ENCODE measurements at regions not wholly inside any gene's neighbourhood (a gene's known extent, or its start where the extent isn't known, plus 50 kb on each side); places are given as distances from the start of the nearest gene placed in this dataset.
"Not testable (repeated sequence)": the region's sequence is repeated elsewhere in the genome, so short reads cannot be mapped to it uniquely, and the experiment has no call there.

DNA sequence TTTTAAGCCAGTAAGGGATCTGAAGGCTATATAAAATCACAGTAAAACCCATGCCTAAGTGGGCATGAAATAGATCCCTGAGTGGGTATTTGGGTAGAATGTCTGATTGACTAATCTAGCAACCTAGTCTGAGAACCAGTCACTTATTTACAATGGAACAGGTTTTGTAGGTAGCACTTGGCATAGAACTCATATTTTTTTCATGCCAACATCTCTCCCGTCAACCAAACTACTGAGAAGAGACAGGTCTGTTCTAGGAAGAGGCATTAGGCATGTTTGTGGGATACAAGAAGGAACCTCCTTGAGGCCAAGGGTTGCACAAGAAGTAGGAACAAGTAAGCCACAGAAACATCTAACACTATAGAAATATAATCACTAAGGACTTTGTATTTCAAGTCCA is 840.4 kb upstream of the TENM4 start:
- Histone ChIP-seq H3K36me3 (no peaks in the 10 kb centered on the region), H3K4me1 (no peaks in the 10 kb centered on the region), H3K4me2 (no peak overlapping the region), H3K9me3 (ENCODE audit: low read depth) (no peaks in the 10 kb centered on the region), H3K27me3 (no peaks in the 10 kb centered on the region), H3K27ac (no peak overlapping the region), H3K4me3 (no peak overlapping the region), H3K9ac (no peak overlapping the region), H3F3A (ENCODE audit: low read depth) (no peaks in the 10 kb centered on the region), H3K79me2 (ENCODE audit: low read depth) (no peaks in the 10 kb centered on the region), H4K20me1 (ENCODE audit: low read depth) (no peaks in the 10 kb centered on the region), H2AFZ (replicated peaks) (no peak overlapping the region)
- Mint-ChIP-seq H3K27me3 (ENCODE audit: insufficient read depth, low read depth) (no peaks in the 10 kb centered on the region), H3K9me3 (peaks cover 3% of the 10 kb centered on the region), H3K4me3 (no peak overlapping the region), H3K4me1 (no peaks in the 10 kb centered on the region), H3K36me3 (no peaks in the 10 kb centered on the region), H3K27ac (no peak overlapping the region)
- TF ChIP-seq EZH2 (IDR thresholded peaks at IDR 0.05) (no peak), EZH2phosphoT487 (IDR thresholded peaks at IDR 0.05) (no peak)
- TF ChIP-seq, protein P1, sequence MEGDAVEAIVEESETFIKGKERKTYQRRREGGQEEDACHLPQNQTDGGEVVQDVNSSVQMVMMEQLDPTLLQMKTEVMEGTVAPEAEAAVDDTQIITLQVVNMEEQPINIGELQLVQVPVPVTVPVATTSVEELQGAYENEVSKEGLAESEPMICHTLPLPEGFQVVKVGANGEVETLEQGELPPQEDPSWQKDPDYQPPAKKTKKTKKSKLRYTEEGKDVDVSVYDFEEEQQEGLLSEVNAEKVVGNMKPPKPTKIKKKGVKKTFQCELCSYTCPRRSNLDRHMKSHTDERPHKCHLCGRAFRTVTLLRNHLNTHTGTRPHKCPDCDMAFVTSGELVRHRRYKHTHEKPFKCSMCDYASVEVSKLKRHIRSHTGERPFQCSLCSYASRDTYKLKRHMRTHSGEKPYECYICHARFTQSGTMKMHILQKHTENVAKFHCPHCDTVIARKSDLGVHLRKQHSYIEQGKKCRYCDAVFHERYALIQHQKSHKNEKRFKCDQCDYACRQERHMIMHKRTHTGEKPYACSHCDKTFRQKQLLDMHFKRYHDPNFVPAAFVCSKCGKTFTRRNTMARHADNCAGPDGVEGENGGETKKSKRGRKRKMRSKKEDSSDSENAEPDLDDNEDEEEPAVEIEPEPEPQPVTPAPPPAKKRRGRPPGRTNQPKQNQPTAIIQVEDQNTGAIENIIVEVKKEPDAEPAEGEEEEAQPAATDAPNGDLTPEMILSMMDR (IDR thresholded peaks at IDR 0.05) = no peak
- DNase-seq (ENCODE audit: low spot score) = no peak

DNA sequence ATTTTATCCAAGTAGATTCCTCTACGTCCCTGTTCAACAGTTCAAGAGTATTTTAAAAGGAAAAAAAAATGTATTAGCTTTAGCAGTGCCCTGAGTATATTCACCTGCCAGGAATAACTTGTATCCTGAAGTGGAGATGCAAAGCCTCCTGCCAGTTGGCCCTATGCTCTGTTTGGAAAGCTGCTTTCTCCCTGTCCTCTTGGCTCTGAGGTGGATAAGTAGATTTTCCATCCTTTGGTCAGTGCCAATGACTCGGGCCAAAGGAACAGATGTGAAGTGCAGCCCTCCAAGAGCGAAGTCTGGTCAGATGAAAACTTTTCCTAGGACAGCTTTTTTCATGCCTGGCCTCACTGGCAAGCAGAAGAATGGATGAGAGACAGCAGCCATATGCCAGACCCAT is 839.9 kb upstream of the TENM4 start:
- Histone ChIP-seq H4K20me1 (ENCODE audit: low read depth) (no peaks in the 10 kb centered on the region), H3K4me1 (no peaks in the 10 kb centered on the region), H3K36me3 (no peaks in the 10 kb centered on the region), H2AFZ (replicated peaks) (no peak overlapping the region), H3K27ac (no peak overlapping the region), H3F3A (ENCODE audit: low read depth) (no peaks in the 10 kb centered on the region), H3K27me3 (no peaks in the 10 kb centered on the region), H3K9ac (no peak overlapping the region), H3K9me3 (ENCODE audit: low read depth) (no peaks in the 10 kb centered on the region), H3K79me2 (ENCODE audit: low read depth) (no peaks in the 10 kb centered on the region), H3K4me3 (no peak overlapping the region), H3K4me2 (no peak overlapping the region)
- TF ChIP-seq EZH2phosphoT487 (IDR thresholded peaks at IDR 0.05) (no peak), EZH2 (IDR thresholded peaks at IDR 0.05) (no peak)
- TF ChIP-seq, protein P1 (IDR thresholded peaks at IDR 0.05) = no peak
- peaks cover 3% of the 10 kb centered on the region for H3K9me3 Mint-ChIP-seq
- DNase-seq (ENCODE audit: low spot score) = no peak
- no peaks in the 10 kb centered on the region for H3K27me3 Mint-ChIP-seq (ENCODE audit: insufficient read depth, low read depth)
- H3K36me3 Mint-ChIP-seq = no peaks in the 10 kb centered on the region
- no peak overlapping the region for H3K27ac Mint-ChIP-seq
- H3K4me3 Mint-ChIP-seq = no peak overlapping the region
- H3K4me1 Mint-ChIP-seq = no peaks in the 10 kb centered on the region

DNA sequence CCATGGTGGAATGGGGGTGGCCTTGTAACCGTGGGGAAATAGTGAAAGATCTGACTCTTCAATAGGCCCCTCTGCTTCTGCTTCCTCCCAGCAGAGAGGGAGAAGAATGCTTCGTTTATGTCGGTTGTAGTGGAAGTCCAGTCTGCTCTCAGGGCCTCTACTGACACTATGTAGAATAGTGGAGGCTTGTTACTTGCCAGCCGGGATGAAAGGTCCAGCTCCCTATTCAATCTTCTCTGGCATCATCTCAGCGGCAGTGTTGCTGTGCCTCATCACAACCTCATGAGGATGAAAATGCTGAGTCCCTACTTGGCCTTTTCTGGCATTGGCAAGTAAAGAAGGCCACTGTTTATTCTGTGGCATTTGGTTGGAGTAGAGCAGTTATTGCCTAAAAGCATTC is 820.9 kb upstream of the TENM4 start:
- H3K27ac Mint-ChIP-seq = no peak overlapping the region
- H3K36me3 Mint-ChIP-seq = no peaks in the 10 kb centered on the region

DNA sequence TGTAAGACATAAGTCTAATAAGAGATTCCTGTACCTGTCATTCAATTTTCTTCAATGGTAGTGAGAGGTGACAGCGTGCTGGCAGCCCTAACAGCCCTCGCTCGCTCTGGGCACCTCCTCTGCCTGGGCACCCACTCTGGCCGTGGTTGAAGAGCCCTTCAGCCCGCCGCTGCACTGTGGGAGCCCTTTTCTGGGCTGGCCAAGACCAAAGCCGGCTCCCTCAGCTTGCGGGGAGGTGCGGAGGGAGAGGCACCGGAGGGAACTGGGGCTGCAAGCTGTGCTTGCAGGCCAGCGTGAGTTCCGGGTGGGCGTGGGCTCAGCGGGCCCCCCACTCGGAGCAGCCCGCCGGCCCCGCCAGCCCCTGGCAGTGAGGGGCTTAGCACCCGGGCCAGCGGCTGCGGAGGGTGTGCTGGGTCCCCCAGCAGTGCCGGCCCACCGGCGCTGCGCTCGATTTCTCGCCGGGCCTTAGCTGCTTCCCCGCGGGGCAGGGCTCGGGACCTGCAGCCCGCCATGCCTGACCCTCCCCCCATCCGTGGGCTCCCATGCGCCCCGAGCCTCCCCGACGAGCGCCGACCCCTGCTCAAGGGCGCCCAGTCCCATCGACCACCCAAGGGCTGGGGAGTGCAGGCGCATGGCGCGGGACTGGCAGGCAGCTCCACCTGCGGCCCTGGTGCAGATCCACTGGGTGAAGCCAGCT is 816.6 kb upstream of the TENM4 start:
- not testable (repeated sequence) for H3F3A ChIP-seq (ENCODE audit: low read depth); H3K36me3 ChIP-seq; H2AFZ ChIP-seq (replicated peaks); H3K4me3 ChIP-seq; H3K36me3 Mint-ChIP-seq; DNase-seq (ENCODE audit: low spot score); H3K9me3 Mint-ChIP-seq; H3K9me3 ChIP-seq (ENCODE audit: low read depth); H3K4me3 Mint-ChIP-seq; H3K4me2 ChIP-seq; H3K27me3 ChIP-seq; H3K27me3 Mint-ChIP-seq (ENCODE audit: insufficient read depth, low read depth); H3K4me1 Mint-ChIP-seq; H3K79me2 ChIP-seq (ENCODE audit: low read depth); H3K4me1 ChIP-seq; H4K20me1 ChIP-seq (ENCODE audit: low read depth); H3K27ac ChIP-seq; H3K27ac Mint-ChIP-seq; H3K9ac ChIP-seq

More for the DNA sequence above, 820.9 kb upstream of the TENM4 start:
- Mint-ChIP-seq H3K4me3 (no peak overlapping the region), H3K27me3 (ENCODE audit: insufficient read depth, low read depth) (peaks cover 5% of the 10 kb centered on the region), H3K4me1 (no peaks in the 10 kb centered on the region), H3K9me3 (no peaks in the 10 kb centered on the region)
- Histone ChIP-seq H4K20me1 (ENCODE audit: low read depth) (no peaks in the 10 kb centered on the region), H3K9ac (no peak overlapping the region), H3K79me2 (ENCODE audit: low read depth) (no peaks in the 10 kb centered on the region), H3K27me3 (no peaks in the 10 kb centered on the region), H3K27ac (no peak overlapping the region), H3F3A (ENCODE audit: low read depth) (no peaks in the 10 kb centered on the region), H3K4me1 (no peaks in the 10 kb centered on the region), H2AFZ (replicated peaks) (peak overlapping the region; percentile 52), H3K4me3 (no peak overlapping the region), H3K4me2 (no peak overlapping the region), H3K36me3 (no peaks in the 10 kb centered on the region), H3K9me3 (ENCODE audit: low read depth) (no peaks in the 10 kb centered on the region)
- no peak for DNase-seq (ENCODE audit: low spot score)
- TF ChIP-seq, protein P1 (IDR thresholded peaks at IDR 0.05) = no peak
- no peak for TF ChIP-seq EZH2 (IDR thresholded peaks at IDR 0.05)
- TF ChIP-seq EZH2phosphoT487 (IDR thresholded peaks at IDR 0.05) = no peak

All from neural progenitor cell (in vitro differentiated cells).